ENCODE measurements at regions not wholly inside any gene's neighbourhood (a gene's known extent, or its start where the extent isn't known, plus 50 kb on each side); places are given as distances from the start of the nearest gene placed in this dataset.
A peak's percentile ranks its signal among the peaks of the same experiment; 100 is the strongest.

DNA sequence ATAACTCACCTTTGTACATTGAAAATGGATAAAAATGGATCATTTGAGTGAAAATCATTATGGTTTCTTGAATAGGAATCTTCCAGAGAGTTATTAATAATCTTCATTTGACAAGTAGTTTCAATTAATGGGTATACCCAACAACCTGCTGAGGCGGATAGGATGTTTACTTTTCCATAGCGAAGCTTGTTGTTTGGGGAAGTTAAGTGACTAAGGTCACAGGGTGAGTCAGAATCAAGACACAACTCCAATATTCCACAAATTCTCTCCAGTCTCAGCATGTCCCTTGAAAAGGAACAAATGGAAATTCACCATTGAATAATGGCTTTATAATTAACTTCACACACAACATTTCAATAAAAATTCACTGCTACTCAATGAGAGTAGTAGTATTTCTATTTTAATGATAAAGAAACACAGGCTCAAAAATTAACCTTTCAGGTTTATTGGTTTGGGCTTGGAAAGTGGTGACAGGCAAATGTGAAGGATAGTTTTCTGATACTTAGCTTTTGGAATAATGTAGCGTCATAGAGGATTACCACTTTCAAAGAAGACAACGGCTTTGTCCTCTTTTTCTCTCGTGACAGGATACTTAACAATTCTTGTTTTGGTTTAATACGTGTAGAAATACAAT is 211.3 kb downstream of the GPD2 start:
- DNase-seq (ENCODE audit: low read depth) = no peak

GRCh38 chr2:156648522-156648921 is 212.3 kb downstream of the GPD2 start:
- DNase-seq (ENCODE audit: low read depth) = no peak

GRCh38 chr2:156649596-156649995 is 213.4 kb downstream of the GPD2 start:
- DNase-seq (ENCODE audit: low read depth) = peak; percentile 28

DNA sequence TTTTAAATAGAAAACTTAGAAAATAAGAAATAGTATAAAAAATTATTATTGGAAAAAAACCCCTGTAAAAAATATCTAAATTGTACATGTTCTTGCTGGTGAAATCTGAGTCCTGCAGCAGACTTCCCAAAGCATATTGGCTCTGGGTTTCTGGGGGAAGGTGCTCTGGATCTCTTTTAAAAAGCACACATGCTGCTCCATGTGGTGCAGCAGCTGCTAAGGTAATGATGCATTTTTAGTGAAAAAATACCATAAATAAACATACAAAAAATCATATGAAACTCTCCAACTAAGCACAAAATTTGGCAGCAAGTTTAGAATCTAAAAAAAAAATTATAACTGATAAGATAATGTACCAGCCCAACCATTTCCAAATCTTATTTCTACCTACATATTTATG is 216.5 kb downstream of the GPD2 start:
- DNase-seq (ENCODE audit: low read depth) = no peak

GRCh38 chr2:156653675-156654074 is 217.5 kb downstream of the GPD2 start:
- DNase-seq (ENCODE audit: low read depth) = no peak

- DNase-seq (ENCODE audit: low read depth) = peak; percentile 87
Measured at GRCh38 chr2:156657809-156658208, 221.6 kb downstream of the GPD2 start.

- no peak for DNase-seq (ENCODE audit: low read depth)
Measured at GRCh38 chr2:156659694-156660093, 223.5 kb downstream of the GPD2 start.

GRCh38 chr2:156663757-156664409 is 227.7 kb downstream of the GPD2 start:
- DNase-seq (ENCODE audit: low read depth) = no peak

DNA sequence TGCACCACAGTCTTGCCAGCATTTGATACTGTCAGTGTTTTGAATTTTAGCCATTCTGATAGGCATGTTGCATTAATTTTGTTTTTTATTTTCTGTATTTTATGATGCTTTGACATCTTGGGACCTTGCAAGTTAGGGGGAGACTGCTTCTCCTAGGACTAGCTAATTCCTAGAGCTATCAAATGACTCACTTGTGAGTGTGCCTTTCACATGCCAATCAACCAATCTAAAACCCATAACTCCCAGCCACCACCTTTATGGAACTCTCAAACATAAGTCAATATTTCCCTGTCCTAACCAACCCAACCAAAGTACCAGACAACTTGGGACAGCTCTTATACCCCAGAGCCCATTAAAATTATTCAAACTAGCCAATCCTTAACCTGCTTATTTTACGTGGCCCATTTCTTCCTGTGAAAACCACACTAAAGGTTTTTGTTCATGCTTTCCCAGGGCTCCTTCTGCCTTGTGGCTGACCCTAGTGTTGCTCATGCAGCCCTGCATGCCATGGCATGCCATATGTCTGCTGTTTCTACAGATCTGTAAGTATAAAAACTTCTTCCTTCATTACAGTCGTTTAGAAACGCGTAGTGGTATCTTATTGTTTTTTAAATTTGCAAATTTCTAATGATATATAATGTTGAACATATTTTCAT is 230.1 kb downstream of the GPD2 start:
- DNase-seq (ENCODE audit: low read depth) = no peak

DNA sequence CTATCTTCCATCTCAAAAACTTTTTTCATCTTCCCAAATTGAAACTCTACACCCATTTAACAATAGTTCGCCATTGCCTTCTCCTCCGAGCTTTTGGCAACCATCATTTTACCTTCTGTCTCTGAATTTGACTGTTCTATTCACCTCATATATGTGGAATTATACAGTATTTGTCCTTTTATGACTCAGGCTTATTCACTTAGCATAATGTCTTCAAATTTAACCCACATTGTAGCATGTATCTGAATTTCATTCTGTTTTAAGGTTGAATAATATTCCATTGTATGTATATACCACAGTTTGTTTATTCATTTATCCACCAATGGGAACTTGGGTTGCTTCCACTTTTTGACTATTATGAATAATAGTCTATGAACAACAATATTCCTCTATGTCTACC is 233.9 kb downstream of the GPD2 start:
- DNase-seq (ENCODE audit: low read depth) = no peak

- no peak for DNase-seq (ENCODE audit: low read depth)
Measured at GRCh38 chr2:156671706-156672361, 235.7 kb downstream of the GPD2 start.

- peak; percentile 6 for DNase-seq (ENCODE audit: low read depth)
Measured at GRCh38 chr2:156672556-156673332, 236.6 kb downstream of the GPD2 start.

DNA sequence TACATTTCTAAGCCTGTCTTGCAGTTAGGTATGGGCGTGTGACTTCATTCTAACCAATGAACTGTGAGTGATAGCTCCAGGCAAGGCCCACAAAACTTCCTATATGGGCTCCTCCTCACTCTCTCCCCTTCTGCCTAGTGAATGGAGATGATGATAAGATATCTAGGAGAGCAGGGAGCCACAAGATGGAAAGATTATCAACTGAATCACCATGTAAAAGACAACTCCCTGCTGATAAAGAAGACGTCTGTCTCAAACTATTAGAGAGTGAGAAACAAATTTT is 237.1 kb downstream of the GPD2 start:
- DNase-seq (ENCODE audit: low read depth) = peak; percentile 4

GRCh38 chr2:156673981-156674380 is 237.8 kb downstream of the GPD2 start:
- no peak for DNase-seq (ENCODE audit: low read depth)

GRCh38 chr2:156675896-156676295 is 239.7 kb downstream of the GPD2 start:
- DNase-seq (ENCODE audit: low read depth) = no peak

DNA sequence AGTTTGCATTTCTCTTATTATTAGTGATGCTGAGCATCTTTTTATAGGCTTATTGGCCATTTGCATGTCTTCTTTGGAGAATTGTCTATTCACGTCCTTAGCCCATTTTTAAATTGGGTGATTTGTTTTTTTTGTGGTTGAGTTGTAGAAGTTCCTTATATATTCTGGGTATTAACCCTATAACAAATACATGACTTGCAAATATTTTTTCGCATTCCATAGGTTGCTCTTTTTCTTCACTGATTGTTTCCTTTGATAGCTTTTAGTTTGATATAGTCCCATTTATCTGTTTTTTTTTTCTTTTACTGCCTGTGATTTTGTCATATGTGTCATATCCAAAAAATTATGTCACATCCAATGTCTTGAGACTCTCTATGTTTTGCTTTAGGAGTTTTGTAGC is 243.6 kb downstream of the GPD2 start:
- no peak for DNase-seq (ENCODE audit: low read depth)

DNA sequence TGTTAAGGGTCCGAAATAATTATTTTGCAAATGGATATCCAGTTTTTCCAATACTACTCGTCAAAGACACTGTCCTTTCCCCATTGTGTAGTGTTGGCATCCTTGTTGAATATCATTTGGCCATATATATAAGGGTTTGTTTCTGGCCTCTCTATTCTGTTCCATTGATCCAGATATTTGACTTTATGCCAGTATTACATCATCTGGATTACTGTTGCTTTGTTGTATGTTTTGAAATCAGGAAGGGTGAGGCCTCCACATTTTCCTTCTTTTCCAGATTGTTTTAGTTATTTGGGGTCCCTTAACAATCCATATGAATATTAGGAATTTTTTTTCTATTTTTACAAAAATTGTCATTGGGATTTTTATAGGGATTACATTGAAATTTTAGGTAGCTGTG is 244.1 kb downstream of the GPD2 start:
- no peak for DNase-seq (ENCODE audit: low read depth)

DNA sequence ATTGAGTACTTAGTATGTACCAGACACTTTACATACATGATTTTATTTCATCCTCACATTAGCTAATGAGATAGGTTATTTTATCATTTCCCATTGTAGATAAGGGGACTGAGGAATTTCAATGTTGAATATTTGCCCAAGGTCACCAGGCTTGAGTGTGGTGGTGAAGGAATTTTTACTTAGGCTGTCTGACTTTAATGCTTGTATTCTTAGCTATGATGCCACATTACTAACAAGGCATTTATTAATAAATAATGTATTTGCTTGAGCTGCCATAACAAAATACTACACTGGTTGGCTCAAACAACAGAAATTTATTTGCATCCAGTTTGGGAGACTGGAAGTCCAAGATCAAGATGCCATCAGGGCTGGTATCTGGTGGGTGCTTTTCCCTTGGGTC is 250.9 kb downstream of the GPD2 start:
- DNase-seq (ENCODE audit: low read depth) = peak; percentile 64

DNA sequence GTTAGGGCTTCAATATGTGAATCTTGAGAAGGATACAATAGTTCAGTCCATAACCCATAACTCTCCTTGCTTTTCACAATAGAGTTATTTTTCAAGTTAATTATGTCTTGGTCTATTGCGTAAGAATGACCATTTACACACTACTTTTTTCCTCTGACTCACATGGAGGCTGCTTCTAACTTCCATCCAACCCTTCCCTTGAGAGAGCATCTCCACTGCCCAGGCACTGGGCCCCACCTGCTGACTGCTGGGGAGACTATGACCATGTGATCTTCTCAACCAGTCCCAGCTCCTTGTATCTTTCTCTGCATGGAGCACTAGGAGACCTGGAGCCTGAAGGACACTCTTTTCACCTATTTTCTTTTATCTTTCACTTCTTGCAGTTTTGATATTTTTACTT is 251.5 kb downstream of the GPD2 start:
- peak; percentile 76 for DNase-seq (ENCODE audit: low read depth)

GRCh38 chr2:156689939-156690338 is 253.8 kb downstream of the GPD2 start:
- no peak for DNase-seq (ENCODE audit: low read depth)

- no peak for DNase-seq (ENCODE audit: low read depth)
Measured at GRCh38 chr2:156691014-156691413, 254.8 kb downstream of the GPD2 start.

GRCh38 chr2:156695020-156695419 is 258.8 kb downstream of the GPD2 start:
- DNase-seq (ENCODE audit: low read depth) = no peak

- no peak for DNase-seq (ENCODE audit: low read depth)
Measured at GRCh38 chr2:156695595-156695994, 259.4 kb downstream of the GPD2 start.

All from amniotic epithelial cell (primary cell).